ENCODE measurements at regions not wholly inside any gene's neighbourhood (a gene's known extent, or its start where the extent isn't known, plus 50 kb on each side); places are given as distances from the start of the nearest gene placed in this dataset.

GRCh38 chr6:14430218-14430617 is 312.6 kb downstream of the CD83 start:
- Histone ChIP-seq H2BK15ac (ENCODE audit: low read depth, low read length) (no peak overlapping the region), H4K91ac (ENCODE audit: insufficient read length, low read depth, low read length) (no peak overlapping the region), H3K9me3 (ENCODE audit: control insufficient read depth, low read depth, low read length) (no peaks in the 10 kb centered on the region), H3K56ac (ENCODE audit: insufficient read length, low read depth, low read length) (no peak overlapping the region), H3K23me2 (ENCODE audit: insufficient read length, low read depth, low read length, poor library complexity, severe bottlenecking) (no peaks in the 10 kb centered on the region), H3K23ac (ENCODE audit: insufficient read length, low read depth, low read length) (no peak overlapping the region), H4K8ac (replicated peaks; ENCODE audit: insufficient read length, low read depth, low read length) (no peak overlapping the region), H4K20me1 (ENCODE audit: control insufficient read depth, insufficient read depth, insufficient read length) (no peaks in the 10 kb centered on the region), H4K5ac (ENCODE audit: insufficient read length, low read depth, low read length) (no peak overlapping the region), H2AFZ (ENCODE audit: low read length) (no peak overlapping the region), H3K27ac (ENCODE audit: insufficient read length, low read depth, low read length) (no peak overlapping the region), H2BK5ac (ENCODE audit: insufficient read length, low read length) (no peak overlapping the region), H3K4me1 (ENCODE audit: insufficient read depth, low read length) (0 out of 2 replicates have a peak, but pooled peaks cover 3% of the 10 kb centered on the region), H3K4me2 (ENCODE audit: insufficient read depth, insufficient read length, low read length) (no peak overlapping the region), H2BK12ac (ENCODE audit: insufficient read length, low read depth, low read length) (no peak overlapping the region), H2AK5ac (ENCODE audit: insufficient read length, low read length) (no peak overlapping the region), H3T11ph (ENCODE audit: low read length) (no peak overlapping the region), H3K18ac (ENCODE audit: insufficient read length, low read depth, low read length) (no peak overlapping the region), H3K79me2 (ENCODE audit: insufficient read depth, low read length) (no peaks in the 10 kb centered on the region), H3K79me1 (ENCODE audit: insufficient read depth, low read depth, low read length, poor library complexity, severe bottlenecking) (no peaks in the 10 kb centered on the region), H2BK120ac (ENCODE audit: low read depth, low read length, poor library complexity, severe bottlenecking) (no peak overlapping the region), H3K4ac (ENCODE audit: low read depth, low read length) (no peak overlapping the region), H2BK20ac (ENCODE audit: low read depth, low read length, poor library complexity, severe bottlenecking) (no peak overlapping the region), H3K27me3 (ENCODE audit: insufficient read depth, low read length) (no peaks in the 10 kb centered on the region), H3K14ac (ENCODE audit: insufficient read depth, low read length) (no peak overlapping the region), H3K9ac (ENCODE audit: extremely low read depth, insufficient read length, low read length) (no peak overlapping the region)
- Mint-ChIP-seq H3K4me3 (no peak overlapping the region), H3K27ac (no peak overlapping the region), H3K9me3 (no peaks in the 10 kb centered on the region), H3K27me3 (ENCODE audit: low read depth) (no peaks in the 10 kb centered on the region), H3K36me3 (ENCODE audit: insufficient read depth in 1 of 3, low read depth in 3 of 3) (peaks cover 0 to 2% (median 0%) of the 10 kb centered on the region in 3 experiments; a peak in 2 of 7 replicates), H3K4me1 (peaks cover 32 to 33% of the 10 kb centered on the region in 2 experiments)
- DNase-seq: no peak
- WGBS (ENCODE audit: extremely low coverage, insufficient read length, low lambda C conversion rate): no CpG with 5 or more reads among the region's 2 CpGs
- no peak for TF ChIP-seq CTCF (conservative IDR thresholded peaks at IDR 0.05)
